K562 (cell line): ENCODE measurements at regions not wholly inside any gene's neighbourhood (a gene's known extent, or its start where the extent isn't known, plus 50 kb on each side); places are given as distances from the start of the nearest gene placed in this dataset.

Experiments
- ATAC-seq: fragments of 200-7000 bp; cut with Tn5 transposase; 3 replicates; pipeline ENCODE4 v1.9.1; 2020; ENCODE audit warnings: moderate library complexity
- BruUV-seq: library from RNA; stranded (reverse); fragments of 400-500 nt; replicated peaks from 2 replicates; lab custom pipeline; 2021; lab: Mats Ljungman, UMichigan
- CTCF ChIA-PET: fragments of 300-600 bp; formaldehyde crosslinking; extraction: SDS; loops from one replicate; lab custom pipeline; 2021; ENCODE audit warnings: low intra/inter-chr PET ratio; lab: Yijun Ruan, JAX
- POLR2A ChIA-PET: fragments of 300-600, 350-650 bp; sonication (Branson Sonifier 250); formaldehyde crosslinking; extraction: SDS; loops from one replicate; lab custom pipeline; 2021; ENCODE audit warnings: antibody characterized with exemption, inconsistent platforms; lab: Yijun Ruan, JAX
- DNase-seq, 4 experiments: peaks; one replicate each; pipeline versions ENCODE4 v3.0.0 to v3.0.0-alpha.2; 2011 to 2018; ENCODE audit warnings: low spot score in 3 of 4, mixed read lengths in 3 of 4; ENCODE audit errors: extremely low read depth in 1 of 4
- FAIRE-seq: peaks from 2 replicates; lab custom pipeline; 2011; peaks lifted over from hg19 to GRCh38; lab: Jason Lieb, UNC
- H2AFZ ChIP-seq: 2 replicates; pipeline ENCODE4 v1.6.0; 2011; ENCODE audit warnings: low read depth, low read length, control low read depth, inconsistent platforms
- H3K27ac ChIP-seq: fragments of 200-600 bp; 3 replicates; pipeline ENCODE4 v1.8.0; 2011; ENCODE audit warnings: low read depth, mild to moderate bottlenecking, control low read depth, inconsistent platforms, low read length, moderate library complexity, mixed read lengths; ENCODE audit errors: extremely low read depth
- H3K27me3 ChIP-seq, 2 experiments: fragments of 300-600 bp in 1 of 2; 2 replicates in 1 of 2; 3 replicates in 1 of 2; pipeline versions ENCODE4 v1.6.0 to v1.8.0; 2011; ENCODE audit warnings: inconsistent platforms in 2 of 2, low read length in 2 of 2, mild to moderate bottlenecking in 1 of 2, mixed read lengths in 1 of 2, moderate library complexity in 1 of 2; ENCODE audit not compliant: control insufficient read depth in 2 of 2, insufficient read depth in 2 of 2
- H3K36me3 ChIP-seq: fragments of 300-600 bp; 3 replicates; pipeline ENCODE4 v1.8.0; 2011; ENCODE audit warnings: mild to moderate bottlenecking, low read length, inconsistent platforms; ENCODE audit not compliant: control insufficient read depth, insufficient read depth
- H3K4me1 ChIP-seq, 2 experiments: fragments of 200-600 bp in 1 of 2; replicated peaks in 1 of 2; 2 replicates in 1 of 2; 3 replicates in 1 of 2; pipeline versions ENCODE4 v1.5.1 to v1.8.0; 2011; ENCODE audit warnings: inconsistent platforms in 2 of 2, low read length in 2 of 2, mild to moderate bottlenecking in 1 of 2, mixed read lengths in 1 of 2, moderate library complexity in 1 of 2; ENCODE audit not compliant: control insufficient read depth in 2 of 2, insufficient read depth in 2 of 2
- H3K4me2 ChIP-seq: 2 replicates; pipeline ENCODE4 v1.6.1; 2011; ENCODE audit warnings: low read length, control low read depth, inconsistent platforms, mixed read lengths; ENCODE audit not compliant: insufficient read depth
- H3K4me3 ChIP-seq: fragments of 200-600 bp; sonication (generic), shearing (Covaris generic); 2 replicates; pipeline ENCODE4 v1.5.1; 2016; ENCODE audit warnings: control low read depth, inconsistent platforms
- H3K79me2 ChIP-seq: fragments of 200-600 bp; 3 replicates; pipeline ENCODE4 v1.8.0; 2011; ENCODE audit warnings: low read length, inconsistent platforms; ENCODE audit not compliant: control insufficient read depth, insufficient read depth
- H3K9ac ChIP-seq, 2 experiments: 2 replicates each; pipeline versions ENCODE4 v1.6.0 to v1.6.1; 2011; ENCODE audit warnings: low read depth in 2 of 2, low read length in 2 of 2, control low read depth in 1 of 2, inconsistent platforms in 1 of 2, mild to moderate bottlenecking in 1 of 2, mixed read lengths in 1 of 2; ENCODE audit not compliant: insufficient read depth in 1 of 2
- H3K9me1 ChIP-seq: one replicate; pipeline ENCODE4 v1.6.0; 2011; ENCODE audit warnings: inconsistent platforms, mild to moderate bottlenecking, low read length, moderate library complexity; ENCODE audit not compliant: control insufficient read depth, insufficient read depth
- H3K9me3 ChIP-seq: replicated peaks from 2 replicates; pipeline ENCODE4 v1.5.1; 2011; ENCODE audit warnings: low read depth, low read length, inconsistent platforms; ENCODE audit not compliant: control insufficient read depth, insufficient read depth
- H4K20me1 ChIP-seq: replicated peaks from 2 replicates; pipeline ENCODE4 v1.6.1; 2011; ENCODE audit warnings: low read length, inconsistent platforms, mixed read lengths; ENCODE audit not compliant: control insufficient read depth, insufficient read depth
- C11orf30 ChIP-seq: fragments of 450-650 bp; IDR thresholded peaks from 2 replicates; pipeline ENCODE4 v1.6.1; 2016; ENCODE audit warnings: low read depth, mild to moderate bottlenecking
- DNMT1 ChIP-seq: fragments of 450-650 bp; IDR thresholded peaks from 2 replicates; pipeline ENCODE4 v1.6.1; 2016; ENCODE audit warnings: antibody characterized with exemption, mild to moderate bottlenecking
- ERF ChIP-seq: fragments of 450-650 bp; formaldehyde crosslinking; IDR thresholded peaks from 2 replicates; pipeline ENCODE4 v1.4.0; 2020; ENCODE audit warnings: mild to moderate bottlenecking, mixed read lengths
- ETS2 ChIP-seq: IDR thresholded peaks from 2 replicates; pipeline ENCODE4 v1.6.1; 2016; ENCODE audit warnings: borderline replicate concordance, missing genetic modification characterization, mild to moderate bottlenecking, moderate library complexity, missing compliant biosample characterization; ENCODE audit not compliant: poor library complexity, severe bottlenecking
- NFE2 ChIP-seq: IDR thresholded peaks from 2 replicates; pipeline ENCODE4 v1.6.1; 2014; ENCODE audit warnings: antibody characterized with exemption, low read depth
- SPI1 ChIP-seq: IDR thresholded peaks from 2 replicates; pipeline ENCODE4 v1.6.1; 2011; ENCODE audit warnings: low read depth, low read length, control low read depth, borderline replicate concordance
- ZBTB43 ChIP-seq: sonication (generic); formaldehyde crosslinking; IDR thresholded peaks from 2 replicates; pipeline ENCODE4 v1.8.0; 2023; ENCODE audit warnings: mild to moderate bottlenecking, missing genetic modification reagents
- WGBS: fragments of 100-300 bp; shearing (Covaris generic); methylation state at CpG from one replicate; pipeline ENCODE4 v1.1.6; 2016; ENCODE audit warnings: low coverage, mixed read lengths; ENCODE audit not compliant: insufficient coverage; ENCODE audit errors: missing lambda C conversion rate; 5-methylcytosine and 5-hydroxymethylcytosine counted together
- in situ Hi-C: fragments of 300-500 bp; cut with MboI; formaldehyde crosslinking; loops from 4 replicates; pipeline ENCODE4 v1.15.0; 2018; ENCODE audit warnings: inconsistent platforms, mixed read lengths
- intact Hi-C: fragments of 100-400 bp; cut with micrococcal nuclease; formaldehyde crosslinking; loops from 2 replicates; pipeline ENCODE4 v1.14.2; 2022
- TF ChIP-seq, protein P1 (sequence below): fragments of 250-450 bp; sonication (Bioruptor Pico); IDR thresholded peaks from 2 replicates; pipeline ENCODE4 v1.5.0; 2021; ENCODE audit warnings: mild to moderate bottlenecking, moderate library complexity

GRCh38 chr9:32899181-32899580 lies 102.2 kb downstream of the APTX start (continued):
- peak; percentile 39; the same call in 1 of the 2 replicates for TF ChIP-seq NFE2
- TF ChIP-seq ZBTB43 (CRISPR knock-in tag), result no peak
- no peak for TF ChIP-seq ERF (CRISPR knock-in tag)
- no peak for TF ChIP-seq DNMT1
- peak; percentile 10; the same call in 1 of the 2 replicates for TF ChIP-seq C11orf30
- no peak for TF ChIP-seq ETS2
- TF ChIP-seq SPI1, result peak; percentile 98

GRCh38 chr9:32899761-32900160 lies 101.7 kb downstream of the APTX start:
- 55% methylated on average over 3 of the region's 3 CpGs for WGBS
- ATAC-seq, result no peak
- no TSS peak for BruUV-seq

More at GRCh38 chr9:32899761-32900160, 101.7 kb downstream of the APTX start:
- Histone ChIP-seq H3K4me2 (no peak overlapping the region), H3K4me1 (no peaks in the 10 kb centered on the region; a peak in 2 of 5 replicates), H3K36me3 (no peaks in the 10 kb centered on the region), H3K4me3 (no peak overlapping the region), H3K9me1 (no peaks in the 10 kb centered on the region), H3K79me2 (no peaks in the 10 kb centered on the region), H3K27ac (no peak overlapping the region), H3K27me3 (no peaks in the 10 kb centered on the region), H3K9me3 (no peaks in the 10 kb centered on the region), H4K20me1 (no peaks in the 10 kb centered on the region), H3K9ac (no peak overlapping the region)
- no peak for DNase-seq
- in situ Hi-C loops, result no loop called here
- FAIRE-seq, result no peak
- ChIA-PET CTCF (no interaction called here), POLR2A (interaction anchor here (0.6 kb wide), 1 partner anchor 44 kb away, joined by 3 read pairs; no protein-coding TSS in a partner anchor)
- intact Hi-C loops, result no loop called here
- TF ChIP-seq, protein P1, sequence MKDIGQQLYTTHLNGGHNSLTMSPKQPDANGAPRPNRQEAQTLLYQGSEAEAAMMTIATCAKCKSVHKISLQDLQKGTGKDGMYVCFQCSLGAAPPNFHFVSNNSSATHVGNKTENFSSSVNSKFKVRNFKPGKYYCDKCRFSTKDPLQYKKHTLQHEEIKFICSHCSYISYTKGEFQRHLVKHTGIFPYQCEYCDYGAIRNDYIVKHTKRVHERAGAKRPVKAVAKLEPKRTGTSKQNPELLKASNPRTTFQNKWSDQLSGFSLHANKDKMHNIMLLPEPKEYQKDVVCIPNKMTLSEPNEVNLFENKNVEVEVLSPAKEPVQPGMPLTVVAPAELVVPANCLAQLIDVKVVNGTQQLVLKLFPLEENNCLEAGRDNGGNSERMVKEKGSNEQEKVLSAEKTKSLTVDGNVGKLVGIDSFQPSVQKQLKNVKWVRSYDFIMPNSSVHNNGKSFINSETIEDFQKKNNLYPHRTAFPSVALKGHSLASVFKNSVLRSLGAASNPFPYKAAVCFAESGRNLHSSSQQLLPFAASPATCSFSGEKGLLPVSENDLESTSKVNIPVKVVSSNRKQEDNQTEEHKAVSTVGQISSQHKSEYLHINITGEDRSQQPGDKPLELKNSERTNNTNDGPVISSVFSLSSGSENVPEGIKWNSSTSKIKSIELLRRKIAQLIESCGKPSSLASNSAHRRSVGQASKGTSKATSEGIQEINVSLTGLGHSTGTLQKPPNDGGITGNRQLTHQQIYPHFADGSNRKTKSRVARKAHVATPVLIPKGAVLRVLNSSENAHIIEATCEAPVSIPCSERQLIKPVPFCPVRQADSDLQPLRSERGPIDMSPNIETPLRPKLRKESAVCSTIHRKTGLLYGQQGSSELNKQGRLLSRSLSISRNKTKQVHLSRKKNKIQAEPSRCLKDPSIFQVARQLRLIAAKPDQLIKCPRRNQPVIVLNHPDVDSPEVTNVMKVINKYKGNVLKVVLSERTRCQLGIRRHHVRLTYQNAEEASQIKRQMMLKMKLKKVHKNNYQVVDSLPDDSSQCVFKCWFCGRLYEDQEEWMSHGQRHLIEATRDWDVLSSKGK (CRISPR knock-in tag), result no peak
- TF ChIP-seq, all 486 proteins: peak for 0
- peak overlapping the region; percentile 45; the same call in 1 of the 2 replicates for H2AFZ ChIP-seq
